Heart right ventricle (tissue), 16 donors: ENCODE measurements at regions not wholly inside any gene's neighbourhood (a gene's known extent, or its start where the extent isn't known, plus 50 kb on each side); places are given as distances from the start of the nearest gene placed in this dataset.

ENCODE experiments used
- ATAC-seq, 8 donors: fragments of 200-7000 bp; cut with Tn5 transposase; one replicate each; pipeline ENCODE4 v1.9.1; 2020; ENCODE audit warnings: mild to moderate bottlenecking in 8 of 8, moderate library complexity in 8 of 8, moderate number of reproducible peaks in 1 of 8
- DNase-seq, 2 donors: peaks; one replicate each; pipeline ENCODE4 v3.0.0-alpha.2; 2020
- H3K27ac ChIP-seq, 10 donors: fragments of 200-600 bp; sonication (generic) in 2 of 10; one replicate each; pipeline versions ENCODE4 v1.5.0 to v1.8.0; 2020 to 2022; ENCODE audit warnings: mild to moderate bottlenecking in 3 of 10
- H3K27me3 ChIP-seq, 7 donors: fragments of 200-600 bp; one replicate each; pipeline ENCODE4 v1.8.0; 2021 to 2022; ENCODE audit warnings: mild to moderate bottlenecking in 2 of 7
- H3K36me3 ChIP-seq, 9 donors: fragments of 200-600 bp; sonication (generic) in 1 of 9; one replicate each; pipeline versions ENCODE4 v1.5.0 to v1.8.0; 2020 to 2022; ENCODE audit warnings: mild to moderate bottlenecking in 2 of 9
- H3K4me1 ChIP-seq, 9 donors: fragments of 200-600 bp; sonication (generic) in 1 of 9; one replicate each; pipeline versions ENCODE4 v1.5.0 to v1.8.0; 2020 to 2022; ENCODE audit warnings: mild to moderate bottlenecking in 4 of 9
- H3K4me3 ChIP-seq, 10 donors: fragments of 200-600 bp; sonication (generic) in 2 of 10; one replicate each; pipeline versions ENCODE4 v1.5.0 to v1.8.0; 2020 to 2022; ENCODE audit warnings: mild to moderate bottlenecking in 7 of 10, moderate library complexity in 2 of 10
- H3K9me3 ChIP-seq, 11 donors: fragments of 200-600 bp in 10 of 11; sonication (generic) in 2 of 11; one replicate each; pipeline versions ENCODE4 v1.5.0 to v1.8.0; 2013 to 2022; ENCODE audit warnings: mild to moderate bottlenecking in 2 of 11, control low read depth in 1 of 11, moderate library complexity in 1 of 11
- CTCF ChIP-seq, 9 donors: fragments of 200-600 bp; sonication (generic) in 2 of 9; IDR thresholded peaks; one replicate each; pipeline versions ENCODE4 v1.5.0 to v1.8.0; 2021 to 2022; ENCODE audit warnings: antibody characterized with exemption in 9 of 9, mild to moderate bottlenecking in 5 of 9, moderate library complexity in 1 of 9
- WGBS, 2 donors: extraction: QIAGEN DNeasy Blood & Tissue Kit; methylation state at CpG; one replicate each; pipeline ENCODE4 v1.1.7; 2013; ENCODE audit warnings: inconsistent platforms in 1 of 2; 5-methylcytosine and 5-hydroxymethylcytosine counted together
- intact Hi-C, 10 donors: fragments of 100-400 bp; cut with DNase I; formaldehyde crosslinking; loops; one replicate each; pipeline versions ENCODE4 v1.11.1 to v1.14.2; 2022
- donor health status: Arrhythmogenic right ventricular cardiomyopathy.
- donor health status: ischemic (EF 13 %, LVEDD 7.1; RV severe dilation, severe dysfunction).
- donor health status: healthy with polysubstance abuse.
- donor health status: DM: no; HTN: yes; CAD: no.
- donor health status: DM: no; HTN: no; CAD: no.
- donor health status: ischemic (EF 25% LVEDD 6.9; RV normal size, moderate dysfunction).
- donor health status: ischemic (EF 25% LVEDD 5.7; RV mildly dilated, moderate dysfunction).
- donor health status: healthy.
- donor health status: DM: yes; HTN: yes; CAD: no.
- donor health status: Ischemic cardiomyopathy.
- donor health status: ischemic (EF 35%, LVEDD 5.7; RV mildly dilated, moderate dysfunction).
- donor health status: nonischemic (EF 11% LVEDD 7.7; RV severe dilation, severe dysfunction).
- donor health status: DM: yes; HTN: yes; CAD: no.
- donor health status: PGD.
- donor health status: ischemic (EF 29% LVEDD 5.4; RV normal size, mild dysfunction).
- donor health status: nonischemic (EF 23%, LVEDD 6.1; RV moderate dilation, normal function).

- DNase-seq (no peak), ATAC-seq (no peak)
- Histone ChIP-seq H3K27me3 (no peaks in the 10 kb centered on the region), H3K9me3 (no peaks in the 10 kb centered on the region), H3K4me3 (no peak overlapping the region), H3K27ac (no peak overlapping the region), H3K4me1 (no peaks in the 10 kb centered on the region), H3K36me3 (no peaks in the 10 kb centered on the region)
- intact Hi-C loops: no loop called here
- WGBS, 2 donors: 76 to 89% methylated on average over 6 of the region's 6 CpGs
- no peak for TF ChIP-seq CTCF (IDR thresholded peaks at IDR 0.05)
Measured at GRCh38 chr1:221871056-221871455, 129.2 kb upstream of the DUSP10 start.

GRCh38 chr1:221869779-221870178 is 127.9 kb upstream of the DUSP10 start:
- 81 to 82% methylated on average over 3 of the region's 3 CpGs for WGBS, 2 donors
- no peaks in the 10 kb centered on the region for H3K27me3 ChIP-seq
- no peak overlapping the region for H3K27ac ChIP-seq
- no peak overlapping the region for H3K4me3 ChIP-seq
- no peak for TF ChIP-seq CTCF (IDR thresholded peaks at IDR 0.05)
- no peak for DNase-seq
- H3K36me3 ChIP-seq: no peaks in the 10 kb centered on the region
- intact Hi-C loops: no loop called here
- no peak for ATAC-seq
- H3K9me3 ChIP-seq: no peaks in the 10 kb centered on the region
- no peaks in the 10 kb centered on the region for H3K4me1 ChIP-seq

GRCh38 chr1:221868593-221869303 is 126.9 kb upstream of the DUSP10 start:
- Histone ChIP-seq H3K9me3 (no peaks in the 10 kb centered on the region), H3K4me1 (no peaks in the 10 kb centered on the region), H3K36me3 (no peaks in the 10 kb centered on the region), H3K27me3 (no peaks in the 10 kb centered on the region), H3K4me3 (no peak overlapping the region), H3K27ac (no peak overlapping the region)
- 70 to 78% methylated on average over 3 of the region's 3 CpGs for WGBS, 2 donors
- ATAC-seq (peak in 1 of 8 donors; percentile 15), DNase-seq (no peak)
- intact Hi-C loops: no loop called here
- no peak for TF ChIP-seq CTCF (IDR thresholded peaks at IDR 0.05)

GRCh38 chr1:221867003-221867402 is 125.1 kb upstream of the DUSP10 start:
- intact Hi-C loops: no loop called here

More at GRCh38 chr1:221867003-221867402, 125.1 kb upstream of the DUSP10 start:
- Histone ChIP-seq H3K27me3 (no peaks in the 10 kb centered on the region), H3K4me3 (no peak overlapping the region), H3K27ac (no peak overlapping the region), H3K4me1 (no peaks in the 10 kb centered on the region), H3K9me3 (no peaks in the 10 kb centered on the region), H3K36me3 (no peaks in the 10 kb centered on the region)
- DNase-seq (no peak), ATAC-seq (no peak)
- WGBS, 2 donors: 66 to 90% methylated on average over 1 of the region's 1 CpG
- no peak for TF ChIP-seq CTCF (IDR thresholded peaks at IDR 0.05)
